Stimulated activated CD4-positive, alpha-beta T cell treated with anti-CD3 and anti-CD28 coated beads, Interleukin-1b, Interleukin-23, amount 100 ng/mL, for 4 hours (primary cell): ENCODE measurements at regions not wholly inside any gene's neighbourhood (a gene's known extent, or its start where the extent isn't known, plus 50 kb on each side); places are given as distances from the start of the nearest gene placed in this dataset.

Experiments used
- DNase-seq, 2 donors: peaks; one replicate each; pipeline ENCODE4 v3.0.0-alpha.2; 2020; ENCODE audit warnings: low read depth in 2 of 2

GRCh38 chr14:94682736-94683135 is 70.5 kb downstream of the SERPINA3 start:
- no peak for DNase-seq

- no peak for DNase-seq
These were observed 69.9 kb downstream of the SERPINA3 start for GRCh38 chr14:94682061-94682516.

GRCh38 chr14:94681300-94682060 is 69.3 kb downstream of the SERPINA3 start:
- no peak for DNase-seq

GRCh38 chr14:94680862-94681288 is 68.7 kb downstream of the SERPINA3 start:
- DNase-seq = no peak

GRCh38 chr14:94679937-94680861 is 68.0 kb downstream of the SERPINA3 start:
- DNase-seq = no peak

GRCh38 chr14:94679106-94679810 is 67.1 kb downstream of the SERPINA3 start:
- no peak for DNase-seq

- DNase-seq = no peak
These were observed 65.6 kb downstream of the SERPINA3 start for GRCh38 chr14:94677747-94678146.

- no peak for DNase-seq
These were observed 65.0 kb downstream of the SERPINA3 start for GRCh38 chr14:94677213-94677612.

GRCh38 chr14:94676495-94677185 is 64.4 kb downstream of the SERPINA3 start:
- DNase-seq = no peak

GRCh38 chr14:94675036-94675435 is 62.8 kb downstream of the SERPINA3 start:
- no peak for DNase-seq

GRCh38 chr14:94673781-94674231 is 61.6 kb downstream of the SERPINA3 start:
- no peak for DNase-seq
